T1000 (cell line): ENCODE measurements at regions not wholly inside any gene's neighbourhood (a gene's known extent, or its start where the extent isn't known, plus 50 kb on each side); places are given as distances from the start of the nearest gene placed in this dataset.
"Not testable (repeated sequence)": the region's sequence is repeated elsewhere in the genome, so short reads cannot be mapped to it uniquely, and the experiment has no call there.

ENCODE experiments used
- DNase-seq: peaks from one replicate; lab custom pipeline; 2025; ENCODE audit warnings: mixed read lengths; lab: John Stamatoyannopoulos, UW

GRCh38 chr12:126908765-126909142 is 1358.2 kb upstream of the TMEM132C start:
- DNase-seq: no peak

GRCh38 chr12:126910570-126910969 is 1356.4 kb upstream of the TMEM132C start:
- no peak for DNase-seq

GRCh38 chr12:126912111-126912510 is 1354.9 kb upstream of the TMEM132C start:
- no peak for DNase-seq

- no peak for DNase-seq
Observed at GRCh38 chr12:126914170-126914793, 1352.7 kb upstream of the TMEM132C start.

- no peak for DNase-seq
Observed at GRCh38 chr12:126915309-126915708, 1351.7 kb upstream of the TMEM132C start.

GRCh38 chr12:126926023-126926594 is 1340.9 kb upstream of the TMEM132C start:
- DNase-seq: no peak

GRCh38 chr12:126930234-126930633 is 1336.7 kb upstream of the TMEM132C start:
- no peak for DNase-seq

- DNase-seq: no peak
Observed at GRCh38 chr12:126932156-126932555, 1334.8 kb upstream of the TMEM132C start.

GRCh38 chr12:126935435-126935834 is 1331.5 kb upstream of the TMEM132C start:
- no peak for DNase-seq

GRCh38 chr12:126936181-126936851 is 1330.7 kb upstream of the TMEM132C start:
- peak; percentile 36 for DNase-seq

GRCh38 chr12:126937431-126937830 is 1329.5 kb upstream of the TMEM132C start:
- no peak for DNase-seq

- DNase-seq: peak; percentile 9
Observed at GRCh38 chr12:126944684-126945083, 1322.3 kb upstream of the TMEM132C start.

- not testable (repeated sequence) for DNase-seq
Observed at GRCh38 chr12:126946958-126947357, 1320.0 kb upstream of the TMEM132C start.

GRCh38 chr12:126949558-126949957 is 1317.4 kb upstream of the TMEM132C start:
- DNase-seq: no peak

GRCh38 chr12:126950266-126950665 is 1316.7 kb upstream of the TMEM132C start:
- DNase-seq: no peak

GRCh38 chr12:126952096-126953007 is 1314.6 kb upstream of the TMEM132C start:
- DNase-seq: no peak

GRCh38 chr12:126953365-126953889 is 1313.5 kb upstream of the TMEM132C start:
- DNase-seq: no peak

GRCh38 chr12:126960221-126960620 is 1306.7 kb upstream of the TMEM132C start:
- no peak for DNase-seq

GRCh38 chr12:126960709-126961108 is 1306.3 kb upstream of the TMEM132C start:
- no peak for DNase-seq

- DNase-seq: no peak
Observed at GRCh38 chr12:126963825-126964224, 1303.1 kb upstream of the TMEM132C start.

- no peak for DNase-seq
Observed at GRCh38 chr12:126966498-126966897, 1300.5 kb upstream of the TMEM132C start.

GRCh38 chr12:126967152-126967551 is 1299.8 kb upstream of the TMEM132C start:
- DNase-seq: no peak
